GM12865 (cell line): ENCODE measurements at regions not wholly inside any gene's neighbourhood (a gene's known extent, or its start where the extent isn't known, plus 50 kb on each side); places are given as distances from the start of the nearest gene placed in this dataset.
"Not testable (repeated sequence)": the region's sequence is repeated elsewhere in the genome, so short reads cannot be mapped to it uniquely, and the experiment has no call there.

Experiments
- DNase-seq: peaks from one replicate; pipeline ENCODE4 v3.0.0; 2010; ENCODE audit warnings: low read depth
- H3K4me3 ChIP-seq: 2 replicates; pipeline ENCODE4 v1.5.1; 2011; ENCODE audit warnings: mild to moderate bottlenecking, low read depth, low read length, control low read depth
- CTCF ChIP-seq: IDR thresholded peaks from 2 replicates; pipeline ENCODE4 v1.5.1; 2011; ENCODE audit warnings: low read length, control low read depth, low read depth, inconsistent platforms; ENCODE audit not compliant: insufficient read depth; ENCODE audit errors: missing control alignments

DNA sequence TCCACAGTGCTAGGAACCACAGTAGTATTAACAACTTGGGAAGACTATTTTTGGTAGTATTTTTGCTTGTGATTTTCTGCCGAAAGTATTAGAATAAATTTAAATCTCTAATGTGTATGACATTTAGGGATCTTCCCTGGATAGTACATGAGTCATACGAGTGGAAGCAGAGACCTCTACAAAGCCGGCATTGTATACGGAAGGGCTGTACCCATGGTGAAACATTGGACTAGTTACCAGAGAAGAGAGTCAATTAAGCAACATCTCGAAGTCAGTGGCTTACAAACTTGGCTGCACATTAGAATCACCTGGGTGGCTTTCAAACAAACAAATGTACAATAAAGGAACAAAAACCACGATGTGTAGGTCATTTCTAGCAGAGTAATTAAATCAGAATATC is 1131.7 kb upstream of the LRRTM1 start:
- DNase-seq = no peak

GRCh38 chr2:81412681-81413080 is 1108.1 kb upstream of the LRRTM1 start:
- TF ChIP-seq CTCF = no peak
- no peak overlapping the region for H3K4me3 ChIP-seq
- DNase-seq = no peak

More for the DNA sequence above, 1131.7 kb upstream of the LRRTM1 start:
- TF ChIP-seq CTCF = no peak
- no peak overlapping the region for H3K4me3 ChIP-seq

GRCh38 chr2:81403508-81403907 is 1099.0 kb upstream of the LRRTM1 start:
- no peak for TF ChIP-seq CTCF
- no peak overlapping the region for H3K4me3 ChIP-seq
- no peak for DNase-seq

DNA sequence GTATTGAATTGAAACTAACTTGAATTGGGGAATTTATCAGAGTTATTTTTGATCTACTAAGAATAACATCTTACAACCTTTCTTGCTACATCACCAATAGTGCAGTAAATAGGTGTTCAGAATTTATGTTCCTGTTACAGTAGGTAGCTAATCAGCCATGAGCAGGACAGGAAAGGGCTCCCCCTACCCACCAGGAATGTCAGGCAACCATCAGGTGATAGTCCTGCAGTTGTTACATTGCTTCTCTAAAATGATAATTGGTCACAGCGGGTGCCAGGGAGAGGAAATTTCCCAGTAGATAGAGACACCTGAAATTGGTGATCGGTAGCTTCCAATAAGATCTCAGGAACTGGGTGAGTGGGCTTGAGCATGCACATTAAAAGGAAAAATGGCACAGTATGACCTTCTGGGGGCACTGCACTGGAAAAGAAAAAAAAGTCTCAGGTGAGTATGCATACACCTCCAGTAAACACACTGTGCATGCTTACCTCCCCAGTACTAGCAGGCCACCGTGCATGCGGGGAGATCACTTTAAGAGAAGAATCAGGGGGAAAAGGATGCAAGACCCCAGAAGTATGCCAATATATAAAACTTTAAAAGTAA is 1092.0 kb upstream of the LRRTM1 start:
- no peak for TF ChIP-seq CTCF
- no peak overlapping the region for H3K4me3 ChIP-seq
- DNase-seq = no peak

GRCh38 chr2:81395746-81396145 is 1091.2 kb upstream of the LRRTM1 start:
- no peak for DNase-seq
- TF ChIP-seq CTCF = no peak

GRCh38 chr2:81389203-81389602 is 1084.7 kb upstream of the LRRTM1 start:
- peak; percentile 11 for DNase-seq
- TF ChIP-seq CTCF = peak; percentile 12
- H3K4me3 ChIP-seq = no peak overlapping the region

More at GRCh38 chr2:81395746-81396145, 1091.2 kb upstream of the LRRTM1 start:
- no peak overlapping the region for H3K4me3 ChIP-seq

GRCh38 chr2:81363800-81364199 is 1059.2 kb upstream of the LRRTM1 start:
- DNase-seq = no peak
- no peak for TF ChIP-seq CTCF
- no peak overlapping the region for H3K4me3 ChIP-seq

GRCh38 chr2:81362468-81362867 is 1057.9 kb upstream of the LRRTM1 start:
- DNase-seq, H3K4me3 ChIP-seq: not testable (repeated sequence)
